SU-DHL-6 (cell line): ENCODE measurements at regions not wholly inside any gene's neighbourhood (a gene's known extent, or its start where the extent isn't known, plus 50 kb on each side); places are given as distances from the start of the nearest gene placed in this dataset.

Experiments used
- H2AFZ ChIP-seq: fragments of 200-600 bp; sonication (generic); 2 replicates; pipeline ENCODE4 v1.6.1; 2014; ENCODE audit warnings: low read depth, mild to moderate bottlenecking, moderate library complexity, mixed read lengths, antibody characterized with exemption, low read length; ENCODE audit not compliant: severe bottlenecking
- H3F3A ChIP-seq: fragments of 200-600 bp; shearing (Covaris generic); 2 replicates; pipeline ENCODE4 v1.6.0; 2016; ENCODE audit warnings: antibody characterized with exemption, mild to moderate bottlenecking; ENCODE audit not compliant: insufficient read depth
- H3K27ac ChIP-seq: fragments of 200-600 bp; sonication (generic); 2 replicates; pipeline ENCODE4 v1.5.1; 2016; ENCODE audit warnings: low read depth, mild to moderate bottlenecking, low read length, moderate library complexity, mixed read lengths
- H3K27me3 ChIP-seq: fragments of 200-600 bp; sonication (generic), shearing (Covaris generic); 2 replicates; pipeline ENCODE4 v1.6.0; 2014; ENCODE audit warnings: mild to moderate bottlenecking, low read length
- H3K36me3 ChIP-seq: fragments of 200-600 bp; sonication (generic); 2 replicates; pipeline ENCODE4 v1.6.1; 2014; ENCODE audit warnings: mild to moderate bottlenecking, low read length, mixed read lengths
- H3K4me2 ChIP-seq: fragments of 300-600, 200-600 bp; shearing (Covaris generic), sonication (generic); 2 replicates; pipeline ENCODE4 v1.6.0; 2014; ENCODE audit warnings: low read length, low read depth, mild to moderate bottlenecking; ENCODE audit not compliant: poor library complexity, severe bottlenecking
- H3K4me3 ChIP-seq: fragments of 200-600 bp; sonication (generic); 2 replicates; pipeline ENCODE4 v1.5.1; 2014; ENCODE audit warnings: antibody characterized with exemption, low read length, mild to moderate bottlenecking, mixed read lengths; ENCODE audit not compliant: insufficient read depth, poor library complexity, severe bottlenecking
- H3K79me2 ChIP-seq: fragments of 200-600 bp; sonication (generic); 2 replicates; pipeline ENCODE4 v1.6.1; 2014; ENCODE audit warnings: mild to moderate bottlenecking, low read length, moderate library complexity; ENCODE audit not compliant: insufficient read depth
- H3K9ac ChIP-seq: fragments of 200-600 bp; sonication (generic); 2 replicates; pipeline ENCODE4 v1.7.0; 2014; ENCODE audit warnings: mild to moderate bottlenecking, low read length
- H3K9me2 ChIP-seq: fragments of 200-600 bp; sonication (generic); replicated peaks from 2 replicates; pipeline ENCODE4 v1.6.1; 2014; ENCODE audit warnings: low read length; ENCODE audit not compliant: insufficient read depth
- H3K9me3 ChIP-seq: fragments of 200-600 bp; sonication (generic); 2 replicates; pipeline ENCODE4 v1.6.1; 2014; ENCODE audit warnings: low read length, mixed read lengths; ENCODE audit not compliant: insufficient read depth
- H4K20me1 ChIP-seq: fragments of 200-600 bp; sonication (generic); 2 replicates; pipeline ENCODE4 v1.6.1; 2014; ENCODE audit warnings: low read depth, mild to moderate bottlenecking, antibody characterized with exemption, low read length, moderate library complexity, mixed read lengths
- CTCF ChIP-seq: fragments of 200-600 bp; sonication (generic); IDR thresholded peaks from one replicate; pipeline ENCODE4 v1.5.1; 2017; ENCODE audit warnings: antibody characterized with exemption, mild to moderate bottlenecking, low read length, moderate library complexity; ENCODE audit not compliant: insufficient read depth, poor library complexity, severe bottlenecking
- EZH2phosphoT487 ChIP-seq: fragments of 200-600 bp; sonication (generic), shearing (Covaris generic); conservative IDR thresholded peaks from 2 replicates; pipeline ENCODE4 v1.6.1; 2018; ENCODE audit warnings: mild to moderate bottlenecking, antibody characterized with exemption, low read length, moderate library complexity, mixed read lengths

DNA sequence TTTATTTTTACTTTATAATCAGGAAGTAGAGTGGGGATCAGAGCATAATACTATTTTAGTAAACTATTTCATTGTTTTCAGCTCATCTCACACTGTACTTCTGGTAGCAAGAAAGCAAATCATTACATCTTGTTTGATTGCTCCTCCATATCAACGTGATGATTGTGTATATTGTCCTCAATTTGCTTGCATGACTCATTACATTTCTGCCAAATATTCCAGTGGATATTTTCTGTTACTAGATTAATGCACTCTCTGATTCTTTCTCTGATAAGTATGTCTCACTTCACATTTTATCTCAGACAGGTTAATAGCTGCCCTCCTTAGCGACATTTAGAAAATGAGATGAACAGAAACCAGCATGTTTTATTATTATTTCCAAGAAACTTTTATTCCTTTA, 1145.3 kb downstream of the OTOL1 start:
- peak overlapping the region; percentile 21 for H3K4me2 ChIP-seq

DNA sequence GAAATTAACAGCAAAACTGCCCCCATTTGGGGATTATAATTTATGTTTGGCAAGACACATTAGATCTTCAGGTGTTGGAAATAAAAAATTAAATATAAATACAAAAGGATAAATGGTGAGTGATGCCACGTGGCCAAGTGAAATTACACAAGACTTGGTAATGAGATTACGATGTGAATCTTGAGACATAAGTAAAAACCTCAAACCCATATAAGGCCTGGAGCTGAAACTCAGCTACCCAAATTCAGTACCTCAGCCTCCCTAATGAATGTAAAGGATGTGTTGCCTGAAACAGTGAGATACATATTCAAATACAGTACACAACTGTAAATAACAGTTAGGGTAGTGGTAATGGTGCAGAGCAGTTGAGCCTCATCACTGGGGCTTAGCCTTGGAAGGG, 1146.6 kb downstream of the OTOL1 start:
- no peaks in the 10 kb centered on the region for H4K20me1 ChIP-seq
- H3K4me3 ChIP-seq = no peak overlapping the region
- H3F3A ChIP-seq = no peaks in the 10 kb centered on the region
- H3K9me3 ChIP-seq = peaks cover 11% of the 10 kb centered on the region
- no peak overlapping the region for H3K9ac ChIP-seq
- no peaks in the 10 kb centered on the region for H3K36me3 ChIP-seq
- H3K79me2 ChIP-seq = no peaks in the 10 kb centered on the region
- H2AFZ ChIP-seq = peak overlapping the region; percentile 56
- H3K27ac ChIP-seq = no peak overlapping the region
- H3K9me2 ChIP-seq = no peaks in the 10 kb centered on the region
- TF ChIP-seq EZH2phosphoT487 (no peak), CTCF (no peak)
- no peak overlapping the region for H3K4me2 ChIP-seq
- no peaks in the 10 kb centered on the region for H3K27me3 ChIP-seq

More for the DNA sequence above, 1145.3 kb downstream of the OTOL1 start:
- Histone ChIP-seq H3K9me2 (no peaks in the 10 kb centered on the region), H3K4me3 (no peak overlapping the region), H3K27ac (no peak overlapping the region), H3F3A (no peaks in the 10 kb centered on the region), H3K36me3 (no peaks in the 10 kb centered on the region), H4K20me1 (no peaks in the 10 kb centered on the region), H2AFZ (peak overlapping the region; percentile 56), H3K27me3 (no peaks in the 10 kb centered on the region), H3K9ac (no peak overlapping the region), H3K9me3 (no peaks in the 10 kb centered on the region), H3K79me2 (no peaks in the 10 kb centered on the region)
- TF ChIP-seq CTCF (no peak), EZH2phosphoT487 (no peak)

GRCh38 chr3:162647321-162647720, 1150.7 kb downstream of the OTOL1 start:
- no peaks in the 10 kb centered on the region for H4K20me1 ChIP-seq
- no peak overlapping the region for H3K27ac ChIP-seq
- TF ChIP-seq EZH2phosphoT487 = no peak
- no peak for TF ChIP-seq CTCF
- H3K79me2 ChIP-seq = no peaks in the 10 kb centered on the region
- H3K4me2 ChIP-seq = no peak overlapping the region
- no peak overlapping the region for H3K9ac ChIP-seq
- H2AFZ ChIP-seq = no peak overlapping the region
- H3F3A ChIP-seq = no peaks in the 10 kb centered on the region
- peaks cover 11% of the 10 kb centered on the region for H3K9me3 ChIP-seq
- H3K36me3 ChIP-seq = no peaks in the 10 kb centered on the region
- no peaks in the 10 kb centered on the region for H3K9me2 ChIP-seq
- H3K27me3 ChIP-seq = no peaks in the 10 kb centered on the region
- no peak overlapping the region for H3K4me3 ChIP-seq

DNA sequence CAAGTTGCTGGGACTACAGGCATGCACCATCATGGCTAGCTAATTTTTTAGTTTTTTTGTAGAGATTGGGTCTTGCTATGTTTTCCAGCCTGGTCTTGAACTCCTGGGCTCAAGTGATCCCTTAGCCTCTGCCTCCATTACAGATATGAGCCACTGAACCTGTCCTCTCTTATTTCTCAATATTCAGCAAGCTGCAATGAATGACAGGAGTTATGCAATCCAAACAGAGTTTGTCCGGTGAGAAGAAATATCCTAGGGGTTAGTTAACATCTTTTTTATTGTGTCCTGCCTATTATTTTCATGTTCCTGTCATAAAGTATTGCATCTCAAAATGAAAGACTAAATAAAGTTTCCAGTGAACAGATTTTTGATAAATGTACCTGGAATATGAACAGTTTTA, 1161.4 kb downstream of the OTOL1 start:
- Histone ChIP-seq H3K79me2 (no peaks in the 10 kb centered on the region), H3K4me3 (no peak overlapping the region), H3F3A (no peaks in the 10 kb centered on the region), H3K9me3 (no peaks in the 10 kb centered on the region), H4K20me1 (no peaks in the 10 kb centered on the region), H3K9ac (no peak overlapping the region), H3K27ac (no peak overlapping the region), H3K27me3 (no peaks in the 10 kb centered on the region), H2AFZ (peak overlapping the region; percentile 43), H3K36me3 (no peaks in the 10 kb centered on the region), H3K9me2 (no peaks in the 10 kb centered on the region), H3K4me2 (no peak overlapping the region)
- no peak for TF ChIP-seq CTCF
- no peak for TF ChIP-seq EZH2phosphoT487
